DMS53 treated with DMSO at 0.1 percent for 48 hours (cell line): ENCODE measurements at regions not wholly inside any gene's neighbourhood (a gene's known extent, or its start where the extent isn't known, plus 50 kb on each side); places are given as distances from the start of the nearest gene placed in this dataset.
A peak's percentile ranks its signal among the peaks of the same experiment; 100 is the strongest.

Source experiments
- DNase-seq: peaks from one replicate; lab custom pipeline; 2025; ENCODE audit not compliant: unreplicated experiment; lab: John Stamatoyannopoulos, UW

DNA sequence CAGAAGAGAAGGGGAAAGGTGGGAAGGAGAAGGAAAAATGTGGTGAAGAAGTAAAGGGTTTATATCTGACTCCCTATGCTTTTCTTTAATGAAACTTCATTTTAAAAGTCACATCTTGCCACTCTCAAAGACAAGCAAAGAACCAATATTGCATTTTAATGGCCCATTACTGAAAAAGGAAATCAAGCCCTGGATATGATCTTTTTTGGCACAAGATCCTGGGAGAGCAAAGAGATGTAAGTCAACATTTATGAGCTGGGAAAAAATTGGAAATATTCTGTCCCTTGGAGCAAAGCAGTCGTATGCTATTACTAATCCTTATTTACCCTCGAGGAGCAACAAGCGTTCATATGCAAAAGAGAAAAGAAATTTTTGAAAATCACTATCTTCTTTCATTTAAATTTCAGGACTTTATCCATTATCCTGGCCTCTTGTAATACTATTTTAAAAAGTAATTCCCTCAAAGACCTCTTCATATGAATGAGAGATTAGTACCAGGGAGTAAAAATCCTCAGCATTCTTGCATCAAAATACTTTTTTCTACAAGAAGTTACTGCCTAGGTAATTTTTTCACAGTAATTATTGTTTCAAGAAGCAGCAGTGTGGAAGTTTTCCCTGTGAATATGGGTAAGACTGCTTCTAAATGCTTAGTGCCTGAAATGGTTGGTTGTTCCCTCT, 435.3 kb upstream of the PDZRN3 start:
- DNase-seq, result no peak

- no peak for DNase-seq
Observed at GRCh38 chr3:74059301-74059922, 434.7 kb upstream of the PDZRN3 start.

- DNase-seq, result no peak
Observed at GRCh38 chr3:74057169-74057568, 432.4 kb upstream of the PDZRN3 start.

- no peak for DNase-seq
Observed at GRCh38 chr3:74055061-74055460, 430.3 kb upstream of the PDZRN3 start.

DNA sequence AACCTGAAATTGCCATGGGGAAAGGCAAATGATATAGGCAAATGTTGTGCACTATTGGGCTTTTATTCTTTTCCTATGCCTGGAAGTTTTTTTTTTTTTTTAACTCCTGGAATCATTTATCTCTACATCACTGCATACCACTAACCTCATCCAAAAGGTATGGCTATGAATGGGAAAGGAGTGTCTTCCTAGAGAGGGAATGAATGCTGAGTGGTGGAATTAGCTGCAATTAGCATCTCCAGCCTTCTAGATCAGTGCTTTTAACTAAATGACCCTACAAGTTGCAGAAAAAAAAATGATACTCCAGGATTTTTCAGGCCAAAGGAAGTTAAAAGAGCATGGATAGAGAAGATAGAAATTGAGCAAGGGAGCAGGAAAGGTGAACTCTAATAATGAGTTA, 429.8 kb upstream of the PDZRN3 start:
- DNase-seq, result no peak

DNA sequence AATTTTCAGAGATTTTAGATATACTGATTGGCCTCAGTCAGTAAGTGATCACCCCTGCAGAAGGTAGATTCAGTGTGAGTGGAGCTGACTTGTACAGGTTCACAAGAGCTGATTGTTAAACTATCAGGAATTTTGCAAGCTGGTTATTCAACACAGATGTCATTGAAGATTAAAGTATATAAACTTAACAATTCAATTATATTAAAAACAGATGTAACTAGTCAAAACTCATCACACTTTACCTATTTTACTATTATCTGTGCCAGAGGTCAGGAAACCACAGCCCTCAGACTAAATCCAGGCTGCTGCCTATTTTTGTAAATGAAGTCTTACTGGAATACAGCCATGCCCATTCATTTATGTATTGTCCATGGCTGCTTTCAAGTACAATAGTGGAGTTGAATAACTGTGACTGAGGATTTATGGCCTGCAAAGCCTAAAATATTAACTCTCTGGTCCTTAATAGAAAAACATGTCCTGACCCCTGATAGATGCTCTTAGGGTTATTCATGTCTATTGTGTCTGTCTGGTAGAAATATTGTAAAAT, 429.3 kb upstream of the PDZRN3 start:
- no peak for DNase-seq

- DNase-seq, result no peak
Observed at GRCh38 chr3:74049444-74049843, 424.7 kb upstream of the PDZRN3 start.

DNA sequence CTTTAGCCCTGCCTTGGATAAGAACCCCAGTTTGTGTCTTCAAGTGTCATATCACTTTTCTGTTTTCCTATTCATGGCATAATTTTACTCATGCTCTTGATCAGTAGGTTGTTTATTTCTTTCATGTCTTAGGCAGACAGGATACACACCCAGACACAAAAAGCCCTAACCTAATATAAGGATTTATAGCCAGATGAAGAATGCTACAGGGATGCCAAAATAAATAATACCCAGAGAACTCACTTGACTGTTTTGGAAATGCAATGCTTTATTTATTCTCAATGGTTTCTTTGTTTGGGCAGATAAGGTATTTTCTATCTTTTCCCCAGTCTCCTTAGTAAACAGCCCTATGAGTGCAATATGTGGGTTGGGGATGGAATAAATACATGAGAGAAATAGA, 424.0 kb upstream of the PDZRN3 start:
- DNase-seq, result no peak

- no peak for DNase-seq
Observed at GRCh38 chr3:74045000-74045399, 420.3 kb upstream of the PDZRN3 start.

DNA sequence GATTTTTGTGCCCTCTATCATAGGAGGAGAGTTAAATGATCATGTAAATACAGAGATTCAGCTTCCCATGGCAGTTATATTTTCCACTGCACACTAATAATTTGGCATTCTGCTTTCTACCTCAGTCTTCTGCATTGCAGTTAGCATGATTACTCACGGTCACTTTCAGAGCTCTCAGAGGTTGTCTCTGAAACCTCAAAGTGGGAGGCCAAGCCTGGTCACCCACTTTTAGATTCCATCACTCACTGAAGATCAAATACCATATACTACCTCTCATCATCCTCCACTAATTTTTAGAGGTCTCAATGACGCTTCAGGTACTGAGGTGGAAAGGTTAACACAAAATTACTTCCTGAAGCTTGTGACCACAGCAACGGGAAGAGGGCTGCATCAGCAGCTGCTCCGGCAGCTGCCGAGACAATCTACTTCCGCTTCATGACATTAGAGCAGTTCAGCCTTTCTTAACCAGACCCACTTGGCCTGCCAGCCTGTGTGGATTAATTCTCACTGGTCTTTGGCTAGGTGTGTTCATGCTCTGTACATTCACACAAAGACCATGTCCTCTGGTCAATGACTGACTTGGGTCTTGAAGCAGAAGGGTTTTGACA, 416.4 kb upstream of the PDZRN3 start:
- DNase-seq, result peak; percentile 0

DNA sequence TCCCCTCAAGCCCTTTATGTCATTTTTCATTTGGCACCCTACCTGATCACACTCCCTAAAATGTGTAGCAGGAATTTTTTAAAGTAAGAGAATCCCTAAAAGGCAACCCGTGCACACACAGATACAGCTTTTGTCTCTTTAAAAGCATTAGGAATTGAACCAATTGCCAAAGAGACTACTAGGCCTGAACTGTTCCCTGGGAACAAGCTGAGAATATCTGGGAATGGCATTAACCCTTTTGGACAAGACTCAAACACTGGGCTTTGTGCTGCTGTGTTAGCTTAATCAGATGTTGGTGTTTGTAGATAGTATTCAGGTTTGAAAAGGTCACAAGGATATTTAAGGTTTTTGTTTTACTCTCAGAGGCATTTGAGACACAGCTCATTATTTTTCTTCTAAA, 414.4 kb upstream of the PDZRN3 start:
- DNase-seq, result no peak

DNA sequence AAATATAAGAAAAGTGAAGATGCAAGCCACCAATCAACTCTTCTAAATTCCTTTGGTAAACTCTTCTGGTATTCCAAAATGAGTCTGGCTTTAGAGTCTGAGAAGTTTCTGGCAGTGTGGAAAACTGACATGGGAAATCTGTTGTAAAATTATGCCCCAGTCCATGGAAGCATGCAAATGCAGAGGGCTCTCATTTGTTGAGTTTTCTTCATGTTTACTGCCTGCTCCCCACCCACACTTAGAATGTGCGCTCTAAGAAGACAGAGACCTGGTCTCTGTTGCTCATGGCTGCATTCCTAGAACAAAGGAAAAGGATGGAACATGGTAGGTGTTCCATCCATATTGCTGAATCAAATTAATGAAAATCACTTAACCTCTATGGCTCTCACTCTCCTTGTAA, 411.8 kb upstream of the PDZRN3 start:
- DNase-seq, result no peak

DNA sequence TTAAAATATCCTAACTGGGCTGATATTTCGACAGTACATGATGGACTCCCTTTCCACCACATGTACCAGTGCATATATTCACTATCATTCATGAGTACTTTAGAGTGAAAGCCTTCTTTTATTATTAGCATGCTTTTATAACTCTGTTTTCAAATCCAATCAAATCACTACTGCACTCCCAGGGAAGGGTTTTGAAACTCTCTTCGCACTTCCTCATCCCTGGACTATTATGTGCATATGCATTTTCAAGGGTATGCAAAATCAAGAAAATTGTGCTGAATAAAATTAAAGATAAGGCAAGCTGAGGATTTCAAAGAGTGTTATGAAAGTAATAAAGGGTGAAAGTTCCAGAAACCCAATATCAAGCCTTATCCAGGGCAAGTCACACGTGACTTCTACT, 411.4 kb upstream of the PDZRN3 start:
- no peak for DNase-seq

DNA sequence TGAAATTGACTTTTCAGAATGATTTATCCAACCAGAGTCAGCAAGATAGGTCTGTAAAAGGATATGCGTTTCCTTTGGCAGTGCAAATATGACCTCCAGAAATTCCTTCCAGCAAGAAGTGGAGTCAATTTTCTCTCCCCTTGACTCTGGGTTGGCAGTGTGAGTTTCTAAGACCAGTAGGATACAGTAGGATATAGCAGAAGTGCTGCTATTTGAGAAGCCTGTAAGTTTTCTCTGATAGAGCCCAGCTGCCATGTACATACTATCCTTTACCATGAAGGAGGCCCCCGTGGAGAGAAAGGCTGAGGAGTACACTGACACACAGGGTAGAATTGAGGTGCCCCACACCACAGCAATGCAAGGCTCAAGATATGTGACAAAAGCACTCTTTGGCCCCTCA, 409.1 kb upstream of the PDZRN3 start:
- DNase-seq, result no peak

GRCh38 chr3:74033381-74033780, 408.6 kb upstream of the PDZRN3 start:
- DNase-seq, result no peak

DNA sequence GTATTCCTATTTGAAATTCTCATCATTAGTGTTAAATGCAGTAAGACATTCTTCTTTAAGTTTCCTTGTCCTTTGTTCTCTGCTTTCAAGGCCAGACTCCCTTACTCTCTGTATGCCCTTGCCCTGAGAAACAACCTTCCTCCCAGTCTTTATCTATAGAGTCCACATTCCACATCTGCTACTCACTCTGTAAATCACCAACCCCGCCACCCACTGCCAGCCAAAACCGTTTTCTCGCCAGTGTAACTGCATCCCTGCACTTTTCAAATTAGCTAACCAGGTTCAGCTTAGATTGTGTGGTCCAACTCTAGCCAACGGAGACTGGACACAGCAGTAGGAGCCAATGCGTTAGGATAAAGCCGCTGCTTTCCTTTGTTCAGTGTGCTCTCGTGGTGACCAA, 402.4 kb upstream of the PDZRN3 start:
- no peak for DNase-seq

GRCh38 chr3:74023395-74023794, 398.7 kb upstream of the PDZRN3 start:
- no peak for DNase-seq

DNA sequence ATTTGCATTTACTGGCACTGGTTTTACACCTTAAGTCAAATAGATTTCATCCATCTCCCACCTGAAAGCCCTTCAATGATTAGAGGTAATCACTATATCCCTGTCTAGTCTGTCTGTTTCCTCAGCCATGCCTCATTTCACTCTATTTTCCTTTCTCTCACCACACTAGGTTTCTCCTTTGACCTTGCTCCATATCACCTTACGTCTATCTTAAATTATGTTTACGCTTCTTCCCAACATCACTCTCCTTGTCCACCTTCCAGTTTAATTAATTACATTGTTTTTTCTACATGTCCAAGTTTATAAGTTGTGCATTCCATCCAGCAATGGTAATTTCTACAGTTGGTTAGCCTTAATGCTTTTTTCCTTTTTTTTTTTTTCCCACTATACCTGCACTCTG, 396.7 kb upstream of the PDZRN3 start:
- no peak for DNase-seq

- DNase-seq, result no peak
Observed at GRCh38 chr3:74009961-74010844, 385.5 kb upstream of the PDZRN3 start.

DNA sequence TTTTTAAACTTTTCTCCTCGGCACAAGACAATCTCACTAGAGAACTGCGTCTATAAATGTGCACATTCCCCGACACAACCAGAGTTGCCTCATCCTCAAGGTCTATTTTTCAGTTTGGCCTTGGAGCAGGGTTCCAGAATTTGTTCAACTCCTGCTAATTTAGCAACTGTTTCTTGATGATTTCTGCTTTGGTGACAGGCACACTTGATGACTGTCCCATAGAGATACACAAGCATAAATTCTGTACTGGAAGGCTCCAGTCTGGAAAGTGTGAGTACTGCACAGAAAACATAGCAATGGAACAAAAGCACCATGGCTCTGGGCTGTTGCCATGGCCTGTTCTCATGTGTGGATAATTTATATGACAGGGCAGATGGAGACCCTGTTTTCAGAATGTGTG, 379.6 kb upstream of the PDZRN3 start:
- DNase-seq, result no peak

DNA sequence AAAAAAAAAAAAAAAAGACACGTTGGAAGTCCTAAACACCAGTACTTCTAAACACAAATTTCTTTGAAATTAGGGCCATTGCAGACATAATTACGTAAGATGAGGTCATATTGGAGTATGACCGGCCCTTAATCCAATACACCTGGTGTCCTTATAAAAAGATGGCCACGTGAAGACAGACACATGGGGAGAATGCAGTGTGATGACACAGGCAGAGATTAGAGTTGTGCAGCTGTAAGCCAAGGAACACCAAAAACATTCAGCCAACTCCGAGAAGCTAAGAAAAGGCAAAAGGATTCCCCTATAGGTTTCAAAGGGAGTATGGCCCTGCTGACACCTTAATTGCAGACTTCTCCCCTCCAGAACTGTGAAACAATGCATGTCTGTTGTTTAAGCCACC, 379.0 kb upstream of the PDZRN3 start:
- DNase-seq, result no peak
